ENCODE measurements at regions not wholly inside any gene's neighbourhood (a gene's known extent, or its start where the extent isn't known, plus 50 kb on each side); places are given as distances from the start of the nearest gene placed in this dataset.

- TF ChIP-seq CTCF (optimal IDR thresholded peaks at IDR 0.05 in 1 of 3, IDR thresholded peaks at IDR 0.05 in 1 of 3, conservative IDR thresholded peaks at IDR 0.05 in 1 of 3; ENCODE audit: extremely low read depth in 1 of 3, insufficient read depth in 2 of 3, low read length in 3 of 3) (no peak), EZH2 (IDR thresholded peaks at IDR 0.05; ENCODE audit: low read length) (no peak)
Measured at GRCh38 chr12:39124768-39125167, 219.4 kb upstream of the CPNE8 start.

All from keratinocyte (primary cell).